ENCODE measurements at regions not wholly inside any gene's neighbourhood (a gene's known extent, or its start where the extent isn't known, plus 50 kb on each side); places are given as distances from the start of the nearest gene placed in this dataset.
A peak's percentile ranks its signal among the peaks of the same experiment; 100 is the strongest.
"Not testable (repeated sequence)": the region's sequence is repeated elsewhere in the genome, so short reads cannot be mapped to it uniquely, and the experiment has no call there.

- Histone ChIP-seq H3K27ac (ENCODE audit: low read depth, low read length, poor library complexity, severe bottlenecking) (no peak overlapping the region), H3K36me3 (ENCODE audit: insufficient read depth, low read length, poor library complexity, severe bottlenecking) (no peaks in the 10 kb centered on the region), H3K4me1 (ENCODE audit: insufficient read depth, low read length, poor library complexity, severe bottlenecking) (peaks cover 4% of the 10 kb centered on the region), H3K9me3 (ENCODE audit: low read depth, low read length, poor library complexity, severe bottlenecking) (no peaks in the 10 kb centered on the region), H3K27me3 (replicated peaks; ENCODE audit: insufficient read depth, low read depth, low read length, poor library complexity) (no peaks in the 10 kb centered on the region), H3K4me3 (ENCODE audit: low read depth, low read length, poor library complexity, severe bottlenecking) (no peak overlapping the region)
- ChIA-PET POLR2A (ENCODE audit: low non-redundant PET) (interaction anchor here (0.8 kb wide), 1 partner anchor 9 kb away, joined by 4 read pairs; no protein-coding TSS in a partner anchor), CTCF (interaction anchor here (1.0 kb wide), 1 partner anchor 80 kb away, joined by 3 read pairs; no protein-coding TSS in a partner anchor)
- DNase-seq (ENCODE audit: low spot score) = no peak
- intact Hi-C loops (cut with micrococcal nuclease; ENCODE audit: unreplicated experiment) = no loop called here
- TF ChIP-seq CTCF (conservative IDR thresholded peaks at IDR 0.05; ENCODE audit: low read depth, low read length) (no peak), EZH2 (IDR thresholded peaks at IDR 0.05; ENCODE audit: borderline replicate concordance, low read depth, low read length, poor library complexity, severe bottlenecking) (no peak)
- BruUV-seq (replicated peaks) = no TSS peak
Measured at GRCh38 chr12:3380200-3381043, 110.6 kb upstream of the PRMT8 start.

GRCh38 chr12:3381059-3382047, 109.7 kb upstream of the PRMT8 start:
- Histone ChIP-seq H3K4me1 (ENCODE audit: insufficient read depth, low read length, poor library complexity, severe bottlenecking) (peaks cover 4% of the 10 kb centered on the region), H3K27ac (ENCODE audit: low read depth, low read length, poor library complexity, severe bottlenecking) (no peak overlapping the region), H3K36me3 (ENCODE audit: insufficient read depth, low read length, poor library complexity, severe bottlenecking) (no peaks in the 10 kb centered on the region), H3K9me3 (ENCODE audit: low read depth, low read length, poor library complexity, severe bottlenecking) (no peaks in the 10 kb centered on the region), H3K27me3 (replicated peaks; ENCODE audit: insufficient read depth, low read depth, low read length, poor library complexity) (no peaks in the 10 kb centered on the region), H3K4me3 (ENCODE audit: low read depth, low read length, poor library complexity, severe bottlenecking) (no peak overlapping the region)
- CTCF ChIA-PET = interaction anchor here (1.0 kb wide), 1 partner anchor 81 kb away, joined by 3 read pairs; no protein-coding TSS in a partner anchor
- POLR2A ChIA-PET (ENCODE audit: low non-redundant PET) = no interaction called here
- BruUV-seq (replicated peaks) = no TSS peak
- TF ChIP-seq EZH2 (IDR thresholded peaks at IDR 0.05; ENCODE audit: borderline replicate concordance, low read depth, low read length, poor library complexity, severe bottlenecking) (no peak), CTCF (conservative IDR thresholded peaks at IDR 0.05; ENCODE audit: low read depth, low read length) (no peak)
- intact Hi-C loops (cut with micrococcal nuclease; ENCODE audit: unreplicated experiment) = no loop called here
- peak; percentile 52 for DNase-seq (ENCODE audit: low spot score)

GRCh38 chr12:3389986-3390385, 101.0 kb upstream of the PRMT8 start:
- DNase-seq (ENCODE audit: low spot score) = no peak
- H3K9me3 ChIP-seq (ENCODE audit: low read depth, low read length, poor library complexity, severe bottlenecking) = no peaks in the 10 kb centered on the region
- TF ChIP-seq CTCF (conservative IDR thresholded peaks at IDR 0.05; ENCODE audit: low read depth, low read length) (no peak), EZH2 (IDR thresholded peaks at IDR 0.05; ENCODE audit: borderline replicate concordance, low read depth, low read length, poor library complexity, severe bottlenecking) (no peak)
- no peak overlapping the region for H3K4me3 ChIP-seq (ENCODE audit: low read depth, low read length, poor library complexity, severe bottlenecking)
- intact Hi-C loops (cut with micrococcal nuclease; ENCODE audit: unreplicated experiment) = no loop called here
- no peaks in the 10 kb centered on the region for H3K36me3 ChIP-seq (ENCODE audit: insufficient read depth, low read length, poor library complexity, severe bottlenecking)
- no peaks in the 10 kb centered on the region for H3K27me3 ChIP-seq (replicated peaks; ENCODE audit: insufficient read depth, low read depth, low read length, poor library complexity)
- POLR2A ChIA-PET (ENCODE audit: low non-redundant PET) = no interaction called here
- CTCF ChIA-PET = no interaction called here
- no peaks in the 10 kb centered on the region for H3K4me1 ChIP-seq (ENCODE audit: insufficient read depth, low read length, poor library complexity, severe bottlenecking)
- no peak overlapping the region for H3K27ac ChIP-seq (ENCODE audit: low read depth, low read length, poor library complexity, severe bottlenecking)
- BruUV-seq (replicated peaks) = no TSS peak

GRCh38 chr12:3397596-3397995, 93.4 kb upstream of the PRMT8 start:
- H3K9me3 ChIP-seq (ENCODE audit: low read depth, low read length, poor library complexity, severe bottlenecking); H3K4me1 ChIP-seq (ENCODE audit: insufficient read depth, low read length, poor library complexity, severe bottlenecking); H3K36me3 ChIP-seq (ENCODE audit: insufficient read depth, low read length, poor library complexity, severe bottlenecking); CTCF ChIA-PET; H3K27ac ChIP-seq (ENCODE audit: low read depth, low read length, poor library complexity, severe bottlenecking); H3K27me3 ChIP-seq (replicated peaks; ENCODE audit: insufficient read depth, low read depth, low read length, poor library complexity); H3K4me3 ChIP-seq (ENCODE audit: low read depth, low read length, poor library complexity, severe bottlenecking); POLR2A ChIA-PET (ENCODE audit: low non-redundant PET); intact Hi-C loops (cut with micrococcal nuclease; ENCODE audit: unreplicated experiment); BruUV-seq (replicated peaks); DNase-seq (ENCODE audit: low spot score): not testable (repeated sequence)

Data from A673 (cell line).